ENCODE measurements at regions not wholly inside any gene's neighbourhood (a gene's known extent, or its start where the extent isn't known, plus 50 kb on each side); places are given as distances from the start of the nearest gene placed in this dataset.
"Not testable (repeated sequence)": the region's sequence is repeated elsewhere in the genome, so short reads cannot be mapped to it uniquely, and the experiment has no call there.

DNA sequence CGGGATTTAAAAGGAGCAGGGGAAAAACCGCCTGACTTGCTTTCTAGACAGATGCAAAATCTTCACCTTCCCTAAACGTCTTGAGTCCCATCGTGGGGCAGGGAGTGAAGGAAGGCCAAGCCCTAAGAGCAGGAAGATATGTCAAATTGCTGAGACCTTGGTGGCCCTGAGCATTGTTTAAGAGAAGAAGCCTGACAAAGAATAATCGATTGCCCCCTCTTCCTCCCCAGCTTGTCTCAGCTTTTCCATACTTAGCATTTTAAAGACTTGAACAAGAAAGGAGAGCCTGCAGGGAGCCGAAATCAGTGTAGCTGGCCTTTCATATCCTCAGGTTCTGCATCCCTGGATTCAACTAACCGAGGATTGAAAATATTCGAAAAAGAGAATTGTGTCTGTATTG lies 157.6 kb upstream of the DLX2 start:
- no peak for DNase-seq (ENCODE audit: low read depth in 2 of 2)
- H3K4me3 ChIP-seq (replicated peaks in 1 of 2; ENCODE audit: low read depth in 2 of 2, low read length in 2 of 2), result no peak overlapping the region
- no peak for TF ChIP-seq CTCF (IDR thresholded peaks at IDR 0.05; ENCODE audit: low read depth, low read length)

DNA sequence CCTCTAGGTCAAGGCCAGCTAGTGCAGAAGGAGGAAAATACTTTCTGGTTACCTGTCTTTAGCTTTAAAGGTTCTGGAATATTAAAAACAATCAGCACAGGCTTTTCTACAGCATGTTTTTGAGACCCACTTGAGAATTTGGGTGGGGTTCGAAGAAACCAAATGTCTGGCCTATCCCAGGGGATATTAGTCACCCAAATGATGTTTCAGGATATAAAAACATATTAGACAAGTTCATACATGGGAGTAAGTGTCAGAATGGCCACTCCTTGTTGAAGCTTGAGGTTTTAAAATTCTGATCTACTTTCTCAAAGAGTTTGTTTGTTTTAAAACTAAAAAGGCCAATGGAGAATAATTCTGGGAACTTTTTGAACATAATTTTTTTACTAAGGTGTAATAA lies 158.6 kb upstream of the DLX2 start:
- TF ChIP-seq CTCF (IDR thresholded peaks at IDR 0.05; ENCODE audit: low read depth, low read length), result no peak
- peak in 1 of 2 donors; percentile 72 for DNase-seq (ENCODE audit: low read depth in 2 of 2)

DNA sequence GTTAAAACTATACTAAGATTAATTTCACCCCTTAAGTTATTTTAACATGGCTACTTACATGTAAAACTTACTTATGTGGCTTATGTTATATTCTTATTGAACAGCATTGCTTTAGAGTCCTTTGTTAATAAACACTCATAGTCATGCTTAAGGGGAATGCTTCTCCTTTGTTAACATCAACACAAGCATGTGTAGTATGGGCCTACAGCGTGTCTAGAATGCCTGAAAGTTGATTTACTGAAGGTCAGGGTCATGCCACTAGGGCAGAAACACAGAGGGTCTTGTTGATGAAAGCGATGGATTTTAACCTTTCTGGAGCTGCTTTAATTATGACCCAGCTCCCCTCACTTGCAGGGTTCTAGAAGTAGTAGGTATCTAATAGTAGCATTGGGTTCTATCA lies 159.8 kb upstream of the DLX2 start:
- no peak for TF ChIP-seq CTCF (IDR thresholded peaks at IDR 0.05; ENCODE audit: low read depth, low read length)
- no peak for DNase-seq (ENCODE audit: low read depth in 2 of 2)
- no peak overlapping the region for H3K4me3 ChIP-seq (replicated peaks in 1 of 2; ENCODE audit: low read depth in 2 of 2, low read length in 2 of 2)

More for the DNA sequence above, 158.6 kb upstream of the DLX2 start:
- no peak overlapping the region for H3K4me3 ChIP-seq (replicated peaks in 1 of 2; ENCODE audit: low read depth in 2 of 2, low read length in 2 of 2)

GRCh38 chr2:172264820-172265219 lies 162.1 kb upstream of the DLX2 start:
- DNase-seq (ENCODE audit: low read depth in 2 of 2); H3K4me3 ChIP-seq (replicated peaks in 1 of 2; ENCODE audit: low read depth in 2 of 2, low read length in 2 of 2): not testable (repeated sequence)

DNA sequence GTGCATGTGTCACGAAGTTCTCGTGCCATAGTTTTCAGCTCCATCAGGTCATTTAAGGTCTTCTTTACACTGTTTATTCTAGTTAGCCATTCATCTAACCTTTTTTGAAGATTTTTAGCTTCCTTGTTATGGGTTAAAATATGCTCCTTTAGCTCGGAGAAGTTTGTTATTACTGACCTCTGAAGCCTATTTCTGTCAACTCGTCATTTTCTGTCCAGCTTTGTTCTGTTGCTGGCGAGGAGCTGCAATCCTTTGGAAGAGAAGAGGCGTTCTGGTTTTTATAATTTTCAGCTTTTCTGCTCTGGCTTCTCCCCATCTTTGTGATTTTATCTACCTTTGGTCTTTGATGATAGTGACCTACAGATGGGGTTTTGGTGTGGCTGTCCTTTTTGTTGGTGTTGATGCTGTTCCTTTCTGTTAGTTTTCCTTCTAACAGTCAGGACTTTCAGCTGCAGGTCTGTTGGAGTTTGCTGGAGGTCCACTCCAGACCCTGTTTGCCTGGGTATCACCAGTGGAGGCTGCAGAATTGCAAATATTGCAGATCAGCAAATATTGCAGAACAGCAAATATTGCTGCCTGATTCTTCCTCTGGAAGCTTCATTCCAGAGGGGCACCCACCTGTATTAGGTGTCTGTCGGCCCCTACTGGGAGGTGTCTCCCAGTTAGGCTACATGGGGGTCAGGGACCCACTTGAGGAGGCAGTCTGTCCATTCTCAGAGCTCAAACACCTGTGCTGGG lies 157.7 kb upstream of the ITGA6 start:
- not testable (repeated sequence) for H3K4me3 ChIP-seq (replicated peaks in 1 of 2; ENCODE audit: low read depth in 2 of 2, low read length in 2 of 2); DNase-seq (ENCODE audit: low read depth in 2 of 2)

DNA sequence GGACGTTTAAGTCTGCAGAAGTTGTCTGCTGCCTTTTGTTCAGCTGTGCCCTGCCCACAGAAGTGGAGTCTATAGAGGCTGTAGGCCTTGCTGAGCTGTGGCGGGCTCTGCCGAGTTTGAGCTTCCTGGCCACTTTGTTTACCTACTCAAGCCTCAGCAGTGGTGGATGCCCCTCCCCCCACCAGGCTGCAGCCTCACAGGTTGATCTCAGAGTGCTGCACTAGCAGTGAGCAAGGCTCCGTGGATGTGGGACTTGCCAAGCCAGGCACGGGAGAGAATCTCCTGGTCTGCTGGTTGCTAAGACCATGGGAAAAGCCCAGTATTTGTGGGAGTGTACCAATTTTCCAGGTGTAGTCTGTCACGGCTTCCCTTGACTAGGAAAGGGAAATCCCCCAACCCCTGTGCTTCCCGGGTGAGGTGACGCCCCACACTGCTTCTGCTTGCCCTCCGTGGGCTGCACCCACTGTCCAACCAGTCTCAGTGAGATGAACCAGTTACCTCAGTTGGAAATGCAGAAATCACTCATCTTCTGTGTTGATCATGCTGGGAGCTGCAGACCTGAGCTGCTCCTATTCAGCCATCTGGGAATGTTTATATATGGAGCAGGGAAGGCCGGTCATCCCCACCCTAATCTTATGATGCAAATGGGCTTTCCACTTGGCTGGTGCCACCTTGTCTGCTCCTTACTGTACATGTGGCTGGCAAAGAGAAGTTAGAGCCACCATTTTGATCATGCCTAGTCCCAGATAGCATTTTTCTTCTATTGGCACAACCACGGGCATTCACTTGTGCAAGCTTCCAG lies 156.9 kb upstream of the ITGA6 start:
- no peak for TF ChIP-seq CTCF (IDR thresholded peaks at IDR 0.05; ENCODE audit: low read depth, low read length)
- no peak overlapping the region for H3K4me3 ChIP-seq (replicated peaks in 1 of 2; ENCODE audit: low read depth in 2 of 2, low read length in 2 of 2)
- DNase-seq (ENCODE audit: low read depth in 2 of 2), result no peak

DNA sequence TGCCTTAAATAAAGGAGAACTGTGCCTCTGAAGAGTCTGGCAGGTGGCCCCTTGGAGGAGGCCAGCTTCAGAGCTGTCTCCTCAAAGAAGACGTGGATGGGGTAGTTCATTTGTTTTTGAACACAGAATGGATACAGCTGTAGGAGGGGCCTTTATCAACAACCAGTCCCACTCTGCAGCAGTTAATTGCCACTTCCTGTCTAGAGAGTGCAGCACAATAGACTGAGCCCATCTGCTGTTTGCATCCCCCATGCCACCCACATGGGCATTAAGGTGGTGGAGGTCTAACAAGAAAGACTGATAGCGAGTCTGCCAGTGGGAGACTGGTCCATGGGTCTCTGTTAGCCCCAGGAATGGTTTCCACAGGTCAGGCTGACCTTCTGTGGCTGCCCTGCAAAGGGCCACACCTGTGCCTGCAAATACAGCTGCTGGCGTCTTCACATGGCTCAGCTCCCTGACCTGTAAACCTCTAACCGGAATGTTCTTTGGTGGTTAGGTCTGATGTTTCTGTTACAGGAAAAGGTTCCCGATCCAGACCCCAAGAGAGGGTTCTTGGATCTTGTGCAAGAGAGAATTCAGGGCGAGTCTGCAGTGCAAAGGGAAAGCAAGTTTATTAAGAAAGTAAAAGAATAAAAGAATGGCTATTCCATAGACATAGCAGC lies 153.3 kb upstream of the ITGA6 start:
- DNase-seq (ENCODE audit: low read depth in 2 of 2), result no peak
- no peak for TF ChIP-seq CTCF (IDR thresholded peaks at IDR 0.05; ENCODE audit: low read depth, low read length)

More for the DNA sequence above, 153.3 kb upstream of the ITGA6 start:
- H3K4me3 ChIP-seq (replicated peaks in 1 of 2; ENCODE audit: low read depth in 2 of 2, low read length in 2 of 2), result no peak overlapping the region
